ENCODE measurements at regions not wholly inside any gene's neighbourhood (a gene's known extent, or its start where the extent isn't known, plus 50 kb on each side); places are given as distances from the start of the nearest gene placed in this dataset.
"Not testable (repeated sequence)": the region's sequence is repeated elsewhere in the genome, so short reads cannot be mapped to it uniquely, and the experiment has no call there.

GRCh38 chr13:70511861-70512417 lies 403.7 kb upstream of the KLHL1 start:
- not testable (repeated sequence) for H3K9ac ChIP-seq (ENCODE audit: low read length); H3K4me3 ChIP-seq (ENCODE audit: low read length); H3K4me1 ChIP-seq (ENCODE audit: control insufficient read depth, insufficient read depth, low read length); H3K27me3 ChIP-seq (ENCODE audit: control insufficient read depth, insufficient read depth, low read length); H3K36me3 ChIP-seq (ENCODE audit: control insufficient read depth, insufficient read depth, low read length); H3K9me3 ChIP-seq (ENCODE audit: control insufficient read depth, low read length)

- no peak overlapping the region for H3K4me3 ChIP-seq (ENCODE audit: low read length)
- no peaks in the 10 kb centered on the region for H3K27me3 ChIP-seq (ENCODE audit: control insufficient read depth, insufficient read depth, low read length)
- no peaks in the 10 kb centered on the region for H3K9me3 ChIP-seq (ENCODE audit: control insufficient read depth, low read length)
- no peak overlapping the region for H3K9ac ChIP-seq (ENCODE audit: low read length)
- no peaks in the 10 kb centered on the region for H3K36me3 ChIP-seq (ENCODE audit: control insufficient read depth, insufficient read depth, low read length)
- H3K4me1 ChIP-seq (ENCODE audit: control insufficient read depth, insufficient read depth, low read length): no peaks in the 10 kb centered on the region
These were observed 397.6 kb upstream of the KLHL1 start for GRCh38 chr13:70505809-70506208.

DNA sequence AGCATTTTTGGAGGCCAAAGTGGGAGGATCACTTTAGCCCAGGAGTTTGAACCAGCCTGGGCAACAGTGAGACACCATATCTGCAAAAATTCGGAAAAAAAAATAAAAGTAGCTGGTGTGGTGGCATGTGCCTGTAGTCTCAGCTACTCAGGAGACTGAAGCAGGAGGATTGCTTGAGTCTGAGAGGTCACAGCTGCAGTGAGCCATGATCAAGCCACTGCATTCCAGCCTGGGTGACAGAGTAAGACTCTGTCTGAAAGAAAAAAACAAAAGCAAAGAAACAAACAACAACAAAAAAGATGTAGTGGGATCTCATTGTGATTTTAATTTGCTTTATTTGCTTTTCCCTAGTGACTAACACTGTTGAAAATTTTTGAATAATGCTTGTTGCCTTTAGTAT lies 394.7 kb upstream of the KLHL1 start:
- Histone ChIP-seq H3K9me3 (ENCODE audit: control insufficient read depth, low read length) (no peaks in the 10 kb centered on the region), H3K9ac (ENCODE audit: low read length) (no peak overlapping the region), H3K4me1 (ENCODE audit: control insufficient read depth, insufficient read depth, low read length) (no peaks in the 10 kb centered on the region), H3K36me3 (ENCODE audit: control insufficient read depth, insufficient read depth, low read length) (no peaks in the 10 kb centered on the region), H3K27me3 (ENCODE audit: control insufficient read depth, insufficient read depth, low read length) (no peaks in the 10 kb centered on the region), H3K4me3 (ENCODE audit: low read length) (no peak overlapping the region)

DNA sequence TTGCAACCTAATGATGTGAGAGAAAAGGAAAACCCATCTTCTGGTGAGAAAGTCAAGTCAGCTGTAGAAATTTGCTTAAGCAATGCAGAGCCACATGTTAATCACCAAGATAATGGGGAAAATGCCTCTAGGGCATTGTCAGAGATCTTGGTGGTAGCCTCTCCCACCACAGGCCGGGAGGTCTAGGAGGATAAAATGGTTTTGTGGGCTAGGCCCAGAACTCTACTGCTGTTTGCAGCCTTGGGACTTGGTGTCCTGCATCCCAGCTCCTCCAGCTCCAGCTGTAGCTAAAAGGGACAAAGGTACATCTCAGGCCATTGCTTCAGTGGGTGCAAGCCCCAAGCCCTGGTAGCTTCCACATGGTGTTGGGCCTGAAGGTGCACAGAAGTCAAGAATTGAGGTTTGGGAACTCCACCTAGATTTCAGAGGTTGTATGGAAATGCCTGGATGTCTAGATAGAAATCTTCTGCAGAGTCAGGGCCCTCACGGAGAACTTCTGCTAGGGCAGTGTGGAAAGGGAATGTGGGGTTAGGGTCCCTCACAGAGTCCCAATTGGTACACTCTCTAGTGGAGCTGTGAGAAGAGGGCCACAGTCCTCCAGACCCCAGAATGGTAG lies 382.2 kb upstream of the KLHL1 start:
- no peaks in the 10 kb centered on the region for H3K4me1 ChIP-seq (ENCODE audit: control insufficient read depth, insufficient read depth, low read length)
- H3K9ac ChIP-seq (ENCODE audit: low read length): no peak overlapping the region
- no peaks in the 10 kb centered on the region for H3K27me3 ChIP-seq (ENCODE audit: control insufficient read depth, insufficient read depth, low read length)
- no peaks in the 10 kb centered on the region for H3K9me3 ChIP-seq (ENCODE audit: control insufficient read depth, low read length)
- no peak overlapping the region for H3K4me3 ChIP-seq (ENCODE audit: low read length)
- H3K36me3 ChIP-seq (ENCODE audit: control insufficient read depth, insufficient read depth, low read length): no peaks in the 10 kb centered on the region

DNA sequence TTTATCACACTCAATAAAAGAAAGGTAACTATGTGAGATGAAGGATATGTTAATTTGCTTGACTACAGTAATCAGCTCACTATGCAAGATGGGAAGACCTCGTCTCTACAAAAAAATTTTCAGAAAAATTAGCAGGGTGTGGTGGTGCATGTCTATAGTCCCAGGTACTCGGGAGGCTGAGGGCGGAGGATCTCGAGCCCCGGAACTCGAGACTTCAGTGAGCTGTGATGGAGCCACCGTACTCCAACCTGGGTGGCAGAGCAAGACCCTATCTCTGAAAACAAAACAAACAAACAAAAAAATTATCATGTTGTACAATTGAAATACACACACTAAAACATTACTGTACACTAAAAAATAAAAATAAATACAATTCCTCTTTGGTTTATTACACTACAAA lies 376.7 kb upstream of the KLHL1 start:
- Histone ChIP-seq H3K27me3 (ENCODE audit: control insufficient read depth, insufficient read depth, low read length) (no peaks in the 10 kb centered on the region), H3K36me3 (ENCODE audit: control insufficient read depth, insufficient read depth, low read length) (no peaks in the 10 kb centered on the region), H3K9me3 (ENCODE audit: control insufficient read depth, low read length) (no peaks in the 10 kb centered on the region), H3K4me3 (ENCODE audit: low read length) (no peak overlapping the region), H3K9ac (ENCODE audit: low read length) (no peak overlapping the region), H3K4me1 (ENCODE audit: control insufficient read depth, insufficient read depth, low read length) (no peaks in the 10 kb centered on the region)

DNA sequence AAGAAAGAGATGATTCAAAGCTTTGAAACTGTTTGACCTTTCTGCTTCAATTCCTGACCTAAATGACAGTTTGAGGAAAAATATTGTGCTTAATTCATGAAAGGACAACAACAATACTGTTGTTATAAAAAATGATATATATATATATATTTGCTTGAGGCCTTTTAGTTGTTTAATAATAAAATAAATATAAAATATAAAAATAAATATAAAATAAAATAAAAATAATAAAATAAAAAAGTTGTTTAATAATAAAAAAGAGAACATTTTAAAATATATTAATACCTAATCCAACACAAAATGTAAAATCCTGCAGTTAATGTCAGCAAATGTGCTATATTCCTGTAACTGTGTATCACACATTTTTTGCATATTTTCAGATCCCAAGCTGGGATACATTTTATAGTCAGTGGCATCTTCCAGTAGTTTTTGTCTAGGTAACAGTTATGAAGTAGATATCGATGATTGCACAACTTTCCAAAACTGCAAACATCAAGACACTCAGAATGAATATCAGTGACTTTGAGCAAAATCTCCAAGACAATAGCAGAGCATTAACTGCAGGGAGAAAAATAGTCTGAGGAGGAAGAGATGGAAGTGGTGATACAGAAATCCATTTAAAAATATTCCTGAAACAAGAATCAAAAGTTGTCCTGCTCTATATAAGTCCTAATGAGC lies 375.5 kb upstream of the KLHL1 start:
- Histone ChIP-seq H3K4me3 (ENCODE audit: low read length) (no peak overlapping the region), H3K9me3 (ENCODE audit: control insufficient read depth, low read length) (no peaks in the 10 kb centered on the region), H3K9ac (ENCODE audit: low read length) (no peak overlapping the region), H3K36me3 (ENCODE audit: control insufficient read depth, insufficient read depth, low read length) (no peaks in the 10 kb centered on the region), H3K4me1 (ENCODE audit: control insufficient read depth, insufficient read depth, low read length) (no peaks in the 10 kb centered on the region), H3K27me3 (ENCODE audit: control insufficient read depth, insufficient read depth, low read length) (no peaks in the 10 kb centered on the region)

GRCh38 chr13:70473907-70474306 lies 365.7 kb upstream of the KLHL1 start:
- no peaks in the 10 kb centered on the region for H3K36me3 ChIP-seq (ENCODE audit: control insufficient read depth, insufficient read depth, low read length)
- no peaks in the 10 kb centered on the region for H3K4me1 ChIP-seq (ENCODE audit: control insufficient read depth, insufficient read depth, low read length)
- no peaks in the 10 kb centered on the region for H3K9me3 ChIP-seq (ENCODE audit: control insufficient read depth, low read length)
- no peaks in the 10 kb centered on the region for H3K27me3 ChIP-seq (ENCODE audit: control insufficient read depth, insufficient read depth, low read length)
- no peak overlapping the region for H3K9ac ChIP-seq (ENCODE audit: low read length)
- H3K4me3 ChIP-seq (ENCODE audit: low read length): no peak overlapping the region

DNA sequence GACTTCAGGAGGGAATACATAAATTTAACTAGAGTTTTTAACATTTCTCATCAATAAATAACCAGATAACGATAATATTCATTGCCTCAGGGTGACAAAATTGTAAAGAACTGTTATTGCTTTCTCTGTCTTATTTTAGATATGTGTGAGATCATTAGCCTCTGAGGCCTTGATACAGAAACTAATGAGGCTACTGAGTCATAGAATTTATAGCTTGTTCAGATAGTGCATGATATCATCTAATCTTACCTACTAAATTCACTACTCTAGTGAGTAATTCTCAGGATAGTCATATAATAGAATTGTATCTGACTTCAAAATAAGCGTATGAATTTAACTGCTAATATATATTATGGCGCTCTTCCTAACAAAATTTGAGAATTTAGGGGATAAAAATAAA lies 360.8 kb upstream of the KLHL1 start:
- Histone ChIP-seq H3K27me3 (ENCODE audit: control insufficient read depth, insufficient read depth, low read length) (no peaks in the 10 kb centered on the region), H3K36me3 (ENCODE audit: control insufficient read depth, insufficient read depth, low read length) (no peaks in the 10 kb centered on the region), H3K9ac (ENCODE audit: low read length) (no peak overlapping the region)

DNA sequence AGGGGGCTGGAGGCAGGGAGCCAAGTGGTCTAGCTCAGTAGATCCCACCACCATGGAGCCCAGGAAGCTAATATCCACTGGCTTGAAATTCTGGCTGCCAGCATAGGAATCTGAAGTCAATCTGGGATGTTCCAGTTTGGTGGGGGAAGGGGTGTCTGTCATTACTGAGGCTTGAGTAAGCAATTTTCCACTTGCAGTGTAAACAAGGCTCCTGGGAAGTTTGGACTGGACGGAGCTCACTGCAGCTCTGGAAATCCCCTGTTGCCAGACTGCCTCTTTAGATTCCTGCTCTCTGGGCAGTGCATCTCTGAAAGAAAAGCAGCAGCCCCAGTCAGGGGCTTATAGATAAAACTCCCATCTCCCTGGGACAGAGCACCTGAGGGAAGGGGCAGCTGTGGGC lies 349.2 kb upstream of the KLHL1 start:
- Histone ChIP-seq H3K9ac (ENCODE audit: low read length) (no peak overlapping the region), H3K36me3 (ENCODE audit: control insufficient read depth, insufficient read depth, low read length) (no peaks in the 10 kb centered on the region), H3K27me3 (ENCODE audit: control insufficient read depth, insufficient read depth, low read length) (no peaks in the 10 kb centered on the region), H3K9me3 (ENCODE audit: control insufficient read depth, low read length) (no peaks in the 10 kb centered on the region), H3K4me1 (ENCODE audit: control insufficient read depth, insufficient read depth, low read length) (no peaks in the 10 kb centered on the region), H3K4me3 (ENCODE audit: low read length) (no peak overlapping the region)

More for the DNA sequence above, 360.8 kb upstream of the KLHL1 start:
- H3K4me1 ChIP-seq (ENCODE audit: control insufficient read depth, insufficient read depth, low read length): no peaks in the 10 kb centered on the region
- no peak overlapping the region for H3K4me3 ChIP-seq (ENCODE audit: low read length)
- no peaks in the 10 kb centered on the region for H3K9me3 ChIP-seq (ENCODE audit: control insufficient read depth, low read length)

DNA sequence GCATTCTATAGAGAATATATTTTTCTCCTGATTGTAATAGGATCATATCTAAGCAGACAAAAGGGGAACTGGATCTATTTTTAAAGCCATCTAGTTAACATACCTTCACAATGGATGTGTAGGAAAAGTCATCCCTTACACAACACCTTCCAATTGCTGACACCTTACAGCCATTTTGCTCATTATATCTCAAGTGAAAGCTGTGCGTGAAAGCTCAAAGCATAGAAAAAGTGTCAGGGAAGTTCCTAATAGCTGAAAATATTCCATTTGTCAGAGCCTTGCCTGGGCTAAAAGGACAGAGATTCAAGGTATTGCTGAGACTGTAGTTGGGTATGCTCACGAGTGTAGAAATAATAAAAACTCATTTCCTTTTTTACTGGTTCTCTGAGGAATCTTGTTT lies 340.6 kb upstream of the KLHL1 start:
- Histone ChIP-seq H3K4me3 (ENCODE audit: low read length) (no peak overlapping the region), H3K27me3 (ENCODE audit: control insufficient read depth, insufficient read depth, low read length) (no peaks in the 10 kb centered on the region), H3K36me3 (ENCODE audit: control insufficient read depth, insufficient read depth, low read length) (no peaks in the 10 kb centered on the region), H3K4me1 (ENCODE audit: control insufficient read depth, insufficient read depth, low read length) (no peaks in the 10 kb centered on the region), H3K9me3 (ENCODE audit: control insufficient read depth, low read length) (no peaks in the 10 kb centered on the region), H3K9ac (ENCODE audit: low read length) (no peak overlapping the region)

GRCh38 chr13:70432276-70432805 lies 324.1 kb upstream of the KLHL1 start:
- H3K9me3 ChIP-seq (ENCODE audit: control insufficient read depth, low read length): no peaks in the 10 kb centered on the region
- H3K36me3 ChIP-seq (ENCODE audit: control insufficient read depth, insufficient read depth, low read length): no peaks in the 10 kb centered on the region
- no peaks in the 10 kb centered on the region for H3K4me1 ChIP-seq (ENCODE audit: control insufficient read depth, insufficient read depth, low read length)
- no peak overlapping the region for H3K9ac ChIP-seq (ENCODE audit: low read length)
- no peaks in the 10 kb centered on the region for H3K27me3 ChIP-seq (ENCODE audit: control insufficient read depth, insufficient read depth, low read length)
- H3K4me3 ChIP-seq (ENCODE audit: low read length): no peak overlapping the region

GRCh38 chr13:70430256-70430655 lies 322.0 kb upstream of the KLHL1 start:
- Histone ChIP-seq H3K9me3 (ENCODE audit: control insufficient read depth, low read length) (no peaks in the 10 kb centered on the region), H3K4me3 (ENCODE audit: low read length) (no peak overlapping the region), H3K4me1 (ENCODE audit: control insufficient read depth, insufficient read depth, low read length) (no peaks in the 10 kb centered on the region), H3K9ac (ENCODE audit: low read length) (no peak overlapping the region), H3K36me3 (ENCODE audit: control insufficient read depth, insufficient read depth, low read length) (no peaks in the 10 kb centered on the region), H3K27me3 (ENCODE audit: control insufficient read depth, insufficient read depth, low read length) (no peaks in the 10 kb centered on the region)

Measured in mucosa of stomach (tissue), 1 donor.